Endothelial cell of umbilical vein (primary cell): ENCODE measurements at regions not wholly inside any gene's neighbourhood (a gene's known extent, or its start where the extent isn't known, plus 50 kb on each side); places are given as distances from the start of the nearest gene placed in this dataset.

Experiments used
- BruUV-seq: library from RNA; stranded (reverse); fragments of 400-500 nt; replicated peaks from 2 replicates; lab custom pipeline; 2021; lab: Mats Ljungman, UMichigan
- CTCF ChIA-PET: fragments of 300-600, 350-600 bp; sonication (Branson Sonifier 250); formaldehyde crosslinking; loops from one replicate; lab custom pipeline; 2021; ENCODE audit warnings: antibody characterized with exemption, inconsistent platforms; lab: Charles Lee
- POLR2A ChIA-PET: fragments of 300-600, 350-600 bp; sonication (Branson Sonifier 250); formaldehyde crosslinking; loops from one replicate; lab custom pipeline; 2021; ENCODE audit warnings: antibody characterized with exemption, inconsistent platforms; lab: Charles Lee
- DNase-seq: peaks from one replicate; pipeline ENCODE4 v3.0.0-alpha.2; 2011; ENCODE audit warnings: low read depth, low spot score
- FAIRE-seq: peaks from 2 replicates; lab custom pipeline; 2011; peaks lifted over from hg19 to GRCh38; lab: Jason Lieb, UNC
- H2AFZ ChIP-seq: 2 replicates; pipeline ENCODE4 v1.6.0; 2012; ENCODE audit warnings: low read depth, low read length, control low read depth, inconsistent platforms
- H3K27ac ChIP-seq: 2 replicates; pipeline ENCODE4 v1.5.1; 2011; ENCODE audit warnings: low read depth, mild to moderate bottlenecking, control low read depth, low read length, moderate library complexity; ENCODE audit not compliant: insufficient read depth
- H3K27me3 ChIP-seq, 2 experiments: 2 replicates each; pipeline versions ENCODE4 v1.6.0 to v1.6.1; 2011; ENCODE audit warnings: low read length in 2 of 2, mixed read lengths in 1 of 2; ENCODE audit not compliant: control insufficient read depth in 2 of 2, insufficient read depth in 2 of 2
- H3K36me3 ChIP-seq, 2 experiments: 2 replicates in 1 of 2; 3 replicates in 1 of 2; pipeline ENCODE4 v1.5.1; 2011; ENCODE audit warnings: low read length in 2 of 2, mild to moderate bottlenecking in 1 of 2, moderate library complexity in 1 of 2; ENCODE audit not compliant: control insufficient read depth in 2 of 2, insufficient read depth in 2 of 2; ENCODE audit errors: extremely low read depth in 1 of 2
- H3K4me1 ChIP-seq: 3 replicates; pipeline ENCODE4 v1.5.1; 2011; ENCODE audit warnings: mild to moderate bottlenecking, low read length; ENCODE audit not compliant: control insufficient read depth, insufficient read depth; ENCODE audit errors: extremely low read depth
- H3K4me2 ChIP-seq: 2 replicates; pipeline ENCODE4 v1.6.1; 2011; ENCODE audit warnings: low read length, control low read depth, mixed read lengths; ENCODE audit not compliant: insufficient read depth
- H3K4me3 ChIP-seq, 3 experiments: fragments of 200-600 bp in 1 of 3; sonication (generic), shearing (Covaris generic) in 1 of 3; replicated peaks in 1 of 3; 2 replicates each; pipeline ENCODE4 v1.5.1; 2011 to 2016; ENCODE audit warnings: control low read depth in 3 of 3, low read length in 3 of 3, mild to moderate bottlenecking in 2 of 3, inconsistent platforms in 1 of 3, low read depth in 1 of 3, moderate library complexity in 1 of 3; ENCODE audit not compliant: insufficient read depth in 1 of 3
- H3K79me2 ChIP-seq: 2 replicates; pipeline ENCODE4 v1.6.0; 2012; ENCODE audit warnings: low read length, inconsistent platforms; ENCODE audit not compliant: control insufficient read depth, insufficient read depth
- H3K9ac ChIP-seq: replicated peaks from 2 replicates; pipeline ENCODE3; 2011; ENCODE audit warnings: low read length, control low read depth; ENCODE audit not compliant: insufficient read depth; ENCODE audit errors: extremely low read depth
- H3K9me1 ChIP-seq: replicated peaks from 3 replicates; pipeline ENCODE4 v1.6.0; 2011; ENCODE audit warnings: mild to moderate bottlenecking, low read length; ENCODE audit not compliant: control insufficient read depth, insufficient read depth; ENCODE audit errors: extremely low read depth
- H3K9me3 ChIP-seq: replicated peaks from 2 replicates; pipeline ENCODE4 v1.5.1; 2012; ENCODE audit warnings: low read length, inconsistent platforms; ENCODE audit not compliant: control insufficient read depth, insufficient read depth
- H4K20me1 ChIP-seq: replicated peaks from 2 replicates; pipeline ENCODE3; 2011; ENCODE audit warnings: mild to moderate bottlenecking, low read length; ENCODE audit not compliant: control insufficient read depth, insufficient read depth; ENCODE audit errors: extremely low read depth
- EZH2 ChIP-seq: IDR thresholded peaks from 2 replicates; pipeline ENCODE4 v1.6.1; 2012; ENCODE audit warnings: borderline replicate concordance, low read depth, mild to moderate bottlenecking, moderate library complexity, low read length, inconsistent platforms; ENCODE audit not compliant: severe bottlenecking
- FOS ChIP-seq: IDR thresholded peaks from 2 replicates; pipeline ENCODE4 v1.6.1; 2011; ENCODE audit warnings: mild to moderate bottlenecking, low read length, moderate library complexity, borderline replicate concordance; ENCODE audit not compliant: insufficient read depth
- GATA2 ChIP-seq: IDR thresholded peaks from 2 replicates; pipeline ENCODE4 v1.7.0; 2011; ENCODE audit warnings: low read depth, mild to moderate bottlenecking, moderate library complexity, mixed read lengths, low read length; ENCODE audit not compliant: insufficient read length, insufficient read depth
- JUN ChIP-seq: IDR thresholded peaks from 2 replicates; pipeline ENCODE4 v1.6.1; 2011; ENCODE audit warnings: borderline replicate concordance, low read depth; ENCODE audit not compliant: insufficient read length, insufficient read depth
- MYC ChIP-seq: IDR thresholded peaks from one replicate; pipeline ENCODE4 v1.6.1; 2011; ENCODE audit warnings: mild to moderate bottlenecking, low read depth, low read length
- POLR2A ChIP-seq: IDR thresholded peaks from 2 replicates; pipeline ENCODE4 v1.6.1; 2012; ENCODE audit warnings: low read depth, mild to moderate bottlenecking, control low read depth, low read length
- POLR2AphosphoS5 ChIP-seq: IDR thresholded peaks from 2 replicates; pipeline ENCODE4 v1.6.1; 2012; ENCODE audit warnings: low read depth, mild to moderate bottlenecking, control low read depth, low read length, moderate library complexity; ENCODE audit not compliant: insufficient read depth
- dilution Hi-C: fragments of 300-500 bp; cut with MboI; formaldehyde crosslinking; loops from one replicate; pipeline ENCODE4 v1.15.0; 2019; ENCODE audit warnings: low sequenced_read_pairs; ENCODE audit not compliant: extremely low pct_ligation_motif_present
- intact Hi-C: fragments of 100-400 bp; cut with micrococcal nuclease; formaldehyde crosslinking; loops from one replicate; pipeline ENCODE4 v1.10.0; 2022
- TF ChIP-seq, protein P1 (sequence below), 2 donors: IDR thresholded peaks; 1 replicate in 1 of 2; 2 replicates in 1 of 2; pipeline ENCODE4 v1.5.1; 2011; ENCODE audit warnings: low read length in 2 of 2, mild to moderate bottlenecking in 2 of 2, moderate library complexity in 2 of 2, control low read depth in 1 of 2, inconsistent platforms in 1 of 2, low read depth in 1 of 2; ENCODE audit not compliant: insufficient read depth in 1 of 2; ENCODE audit errors: extremely low read depth in 1 of 2
- TF ChIP-seq, protein P2 (sequence below): IDR thresholded peaks from 2 replicates; pipeline ENCODE4 v1.6.1; 2011; ENCODE audit not compliant: insufficient read depth, insufficient read length

DNA sequence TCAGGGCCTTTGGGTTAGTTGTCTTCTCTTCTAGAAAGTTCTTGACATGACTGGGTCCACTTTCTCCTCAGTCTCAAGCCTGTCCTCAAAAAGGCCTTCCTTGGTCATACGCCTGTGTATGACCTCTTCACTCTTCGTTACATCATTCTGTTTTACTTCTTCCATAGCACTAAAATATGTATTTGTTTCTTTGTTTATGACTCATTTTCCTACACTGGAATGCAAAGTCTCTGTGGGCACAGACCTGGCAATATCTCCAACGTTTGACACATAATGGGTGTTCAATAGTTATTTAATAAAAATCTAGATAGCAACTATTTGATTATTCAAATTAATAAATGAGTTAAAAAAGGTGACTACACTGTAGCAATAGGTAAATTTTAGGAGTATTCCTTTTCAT, 85.1 kb downstream of the YIPF5 start:
- no peaks in the 10 kb centered on the region for H3K27me3 ChIP-seq
- H3K9ac ChIP-seq: no peak overlapping the region
- no peaks in the 10 kb centered on the region for H3K9me1 ChIP-seq
- POLR2A ChIA-PET: no interaction called here
- H3K9me3 ChIP-seq: no peaks in the 10 kb centered on the region
- intact Hi-C loops: no loop called here
- peaks cover 19% of the 10 kb centered on the region for H3K4me1 ChIP-seq
- TF ChIP-seq EZH2: no peak
- TF ChIP-seq JUN: no peak
- no peak for TF ChIP-seq FOS
- TF ChIP-seq POLR2A: no peak
- TF ChIP-seq, protein P1, sequence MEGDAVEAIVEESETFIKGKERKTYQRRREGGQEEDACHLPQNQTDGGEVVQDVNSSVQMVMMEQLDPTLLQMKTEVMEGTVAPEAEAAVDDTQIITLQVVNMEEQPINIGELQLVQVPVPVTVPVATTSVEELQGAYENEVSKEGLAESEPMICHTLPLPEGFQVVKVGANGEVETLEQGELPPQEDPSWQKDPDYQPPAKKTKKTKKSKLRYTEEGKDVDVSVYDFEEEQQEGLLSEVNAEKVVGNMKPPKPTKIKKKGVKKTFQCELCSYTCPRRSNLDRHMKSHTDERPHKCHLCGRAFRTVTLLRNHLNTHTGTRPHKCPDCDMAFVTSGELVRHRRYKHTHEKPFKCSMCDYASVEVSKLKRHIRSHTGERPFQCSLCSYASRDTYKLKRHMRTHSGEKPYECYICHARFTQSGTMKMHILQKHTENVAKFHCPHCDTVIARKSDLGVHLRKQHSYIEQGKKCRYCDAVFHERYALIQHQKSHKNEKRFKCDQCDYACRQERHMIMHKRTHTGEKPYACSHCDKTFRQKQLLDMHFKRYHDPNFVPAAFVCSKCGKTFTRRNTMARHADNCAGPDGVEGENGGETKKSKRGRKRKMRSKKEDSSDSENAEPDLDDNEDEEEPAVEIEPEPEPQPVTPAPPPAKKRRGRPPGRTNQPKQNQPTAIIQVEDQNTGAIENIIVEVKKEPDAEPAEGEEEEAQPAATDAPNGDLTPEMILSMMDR (IDR thresholded peaks at IDR 0.05; ENCODE audit: extremely low read depth in 1 of 2, insufficient read depth in 1 of 2, low read depth in 1 of 2, low read length in 2 of 2): no peak
- H3K4me3 ChIP-seq: no peak overlapping the region
- no peak overlapping the region for H3K27ac ChIP-seq
- H3K79me2 ChIP-seq: no peaks in the 10 kb centered on the region
- H3K4me2 ChIP-seq: no peak overlapping the region
- FAIRE-seq: no peak
- no TSS peak for BruUV-seq
- dilution Hi-C loops: no loop called here
- H3K36me3 ChIP-seq: no peaks in the 10 kb centered on the region
- H2AFZ ChIP-seq: no peak overlapping the region
- no peak for DNase-seq
- H4K20me1 ChIP-seq: no peaks in the 10 kb centered on the region
- CTCF ChIA-PET: no interaction called here

DNA sequence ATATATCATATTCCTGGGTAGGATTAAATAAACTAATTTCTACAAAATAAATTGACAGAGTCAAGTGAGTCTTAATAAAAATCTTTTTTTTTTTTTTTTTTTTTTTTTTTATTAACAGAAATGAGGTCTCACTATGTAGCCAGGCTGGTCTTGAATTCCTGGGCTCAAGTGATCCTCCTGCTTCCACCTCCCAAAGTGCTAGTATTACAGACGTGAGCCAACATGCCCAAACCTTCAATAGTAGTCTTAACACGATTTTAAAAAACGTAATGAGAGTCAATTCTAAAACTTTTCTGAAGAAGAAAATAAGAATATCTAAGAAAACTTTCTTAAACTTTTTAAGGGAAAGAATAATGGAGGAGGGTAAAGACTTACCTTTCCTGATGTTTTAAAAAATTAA, 84.2 kb downstream of the YIPF5 start:
- FAIRE-seq: no peak

More for the DNA sequence above, 84.2 kb downstream of the YIPF5 start:
- intact Hi-C loops: no loop called here
- Histone ChIP-seq H3K27ac (no peak overlapping the region), H3K9me3 (no peaks in the 10 kb centered on the region), H3K36me3 (no peaks in the 10 kb centered on the region), H3K27me3 (no peaks in the 10 kb centered on the region), H2AFZ (no peak overlapping the region), H3K4me3 (no peak overlapping the region), H3K4me1 (peaks cover 19% of the 10 kb centered on the region), H3K9ac (no peak overlapping the region), H4K20me1 (no peaks in the 10 kb centered on the region), H3K79me2 (no peaks in the 10 kb centered on the region), H3K9me1 (no peaks in the 10 kb centered on the region), H3K4me2 (no peak overlapping the region)
- TF ChIP-seq POLR2A (no peak), MYC (no peak), JUN (no peak), POLR2AphosphoS5 (no peak), GATA2 (no peak), FOS (no peak), EZH2 (no peak)
- TF ChIP-seq, protein P2, sequence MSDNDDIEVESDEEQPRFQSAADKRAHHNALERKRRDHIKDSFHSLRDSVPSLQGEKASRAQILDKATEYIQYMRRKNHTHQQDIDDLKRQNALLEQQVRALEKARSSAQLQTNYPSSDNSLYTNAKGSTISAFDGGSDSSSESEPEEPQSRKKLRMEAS: no peak
- TF ChIP-seq, protein P1 (IDR thresholded peaks at IDR 0.05; ENCODE audit: extremely low read depth in 1 of 2, insufficient read depth in 1 of 2, low read depth in 1 of 2, low read length in 2 of 2): no peak
- BruUV-seq: no TSS peak
- dilution Hi-C loops: no loop called here
- ChIA-PET POLR2A (no interaction called here), CTCF (no interaction called here)
- DNase-seq: no peak
